Stimulated activated CD4-positive, alpha-beta T cell treated with anti-CD3 and anti-CD28 coated beads, Interleukin-15, amount 100 ng/mL, for 1 hour (primary cell): ENCODE measurements at regions not wholly inside any gene's neighbourhood (a gene's known extent, or its start where the extent isn't known, plus 50 kb on each side); places are given as distances from the start of the nearest gene placed in this dataset.
"Not testable (repeated sequence)": the region's sequence is repeated elsewhere in the genome, so short reads cannot be mapped to it uniquely, and the experiment has no call there.

Experiments
- DNase-seq, 2 donors: peaks; one replicate each; pipeline ENCODE4 v3.0.0-alpha.2; 2020; ENCODE audit warnings: low read depth in 1 of 2, low spot score in 1 of 2

DNA sequence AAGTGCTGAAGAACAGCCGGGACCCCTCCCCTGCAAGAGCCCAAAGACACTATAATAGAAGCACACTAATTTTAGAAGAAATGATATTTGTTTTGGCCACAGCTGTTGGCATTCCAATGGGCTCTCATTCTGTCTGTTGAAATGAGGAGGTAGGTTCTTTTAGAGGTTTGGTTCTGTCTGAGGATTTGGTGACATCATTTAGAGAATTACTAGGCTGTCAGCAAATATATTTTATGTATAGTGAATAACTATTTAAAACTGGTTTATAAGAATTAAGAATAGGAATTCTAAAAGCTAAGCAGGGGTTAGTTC, 200.7 kb upstream of the SLC38A2 start:
- DNase-seq: no peak

DNA sequence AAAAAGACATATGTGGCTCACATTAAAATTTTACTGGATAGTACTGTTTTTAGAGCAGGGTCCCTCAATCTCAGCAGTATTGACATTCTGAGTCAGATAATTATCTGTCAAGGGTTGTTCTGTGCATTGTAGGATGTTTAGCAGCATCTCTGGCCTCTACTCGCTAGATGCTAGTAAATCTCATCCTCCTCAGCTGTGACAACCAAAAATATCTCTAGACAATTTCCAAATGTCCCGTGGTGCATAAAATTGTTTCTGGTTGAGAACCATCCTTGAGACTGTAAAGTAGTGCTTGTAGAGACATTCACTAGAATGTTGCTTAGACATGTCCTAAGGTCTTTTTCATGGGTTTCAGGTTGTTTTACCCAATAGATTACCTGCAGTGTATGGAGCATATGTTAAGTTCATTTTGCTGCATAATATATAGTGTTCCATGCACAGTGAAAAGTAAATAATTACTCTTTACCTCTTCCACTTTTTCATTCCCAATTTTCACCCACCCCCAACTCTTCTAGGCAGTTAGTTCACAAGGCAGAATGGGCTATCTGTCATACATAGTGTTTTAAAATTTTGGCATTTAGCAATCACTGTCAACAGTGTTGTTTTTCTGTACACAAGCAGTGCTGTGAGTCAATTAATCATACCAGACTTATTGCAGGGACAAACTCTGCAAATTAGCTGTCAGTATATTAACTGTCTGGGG, 200.2 kb upstream of the SLC38A2 start:
- no peak for DNase-seq

DNA sequence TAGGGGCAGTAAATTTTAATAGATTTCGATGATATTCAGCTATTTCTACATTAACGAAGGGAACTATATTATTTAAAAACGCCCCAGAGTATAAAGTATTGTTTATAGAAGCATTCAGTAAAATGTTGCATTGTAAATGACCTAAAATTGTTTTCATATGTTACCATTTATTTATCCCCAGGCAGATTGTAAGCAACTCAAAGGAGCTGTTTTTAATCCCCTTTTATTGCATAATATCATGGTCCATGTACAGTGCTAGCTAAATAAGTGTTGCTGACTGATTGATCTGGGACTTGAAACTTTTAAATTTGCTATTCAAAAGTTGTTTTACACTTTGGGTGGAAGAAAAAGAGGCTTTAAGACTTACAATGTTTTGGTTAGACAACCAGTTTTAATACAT, 199.0 kb upstream of the SLC38A2 start:
- no peak for DNase-seq

DNA sequence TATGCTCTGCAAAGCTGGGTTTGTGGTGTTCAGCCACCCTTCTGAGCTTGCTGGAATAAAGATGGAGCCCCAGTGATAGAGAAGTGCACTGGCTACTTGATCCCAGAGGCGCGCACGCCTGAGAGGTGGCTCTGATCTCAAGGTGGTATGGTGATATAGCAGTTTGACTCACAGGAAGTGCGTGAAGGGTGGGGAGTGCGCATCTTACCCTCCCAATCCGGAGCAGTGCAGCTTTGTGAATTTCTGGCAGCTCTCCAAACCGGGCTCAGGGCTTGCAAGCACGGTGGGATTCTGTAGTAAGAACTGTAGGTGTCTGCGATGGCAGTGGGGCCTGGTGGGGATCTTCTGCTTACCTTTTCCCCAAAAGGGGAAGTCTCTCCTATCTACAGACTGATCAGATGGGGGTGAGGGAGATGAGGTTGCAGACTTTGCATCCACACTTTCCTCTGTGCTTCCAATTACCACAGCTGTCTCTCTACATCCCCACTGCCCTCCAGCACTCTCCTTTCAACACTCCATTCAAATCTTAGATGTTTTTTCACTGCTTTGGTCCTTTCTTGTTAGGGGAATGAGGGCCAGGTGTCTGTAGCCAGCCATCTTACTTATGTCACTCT, 197.4 kb upstream of the SLC38A2 start:
- DNase-seq: no peak

- no peak for DNase-seq
Measured at GRCh38 chr12:46567667-46568066, 195.1 kb upstream of the SLC38A2 start.

GRCh38 chr12:46562625-46563225, 190.2 kb upstream of the SLC38A2 start:
- no peak for DNase-seq

DNA sequence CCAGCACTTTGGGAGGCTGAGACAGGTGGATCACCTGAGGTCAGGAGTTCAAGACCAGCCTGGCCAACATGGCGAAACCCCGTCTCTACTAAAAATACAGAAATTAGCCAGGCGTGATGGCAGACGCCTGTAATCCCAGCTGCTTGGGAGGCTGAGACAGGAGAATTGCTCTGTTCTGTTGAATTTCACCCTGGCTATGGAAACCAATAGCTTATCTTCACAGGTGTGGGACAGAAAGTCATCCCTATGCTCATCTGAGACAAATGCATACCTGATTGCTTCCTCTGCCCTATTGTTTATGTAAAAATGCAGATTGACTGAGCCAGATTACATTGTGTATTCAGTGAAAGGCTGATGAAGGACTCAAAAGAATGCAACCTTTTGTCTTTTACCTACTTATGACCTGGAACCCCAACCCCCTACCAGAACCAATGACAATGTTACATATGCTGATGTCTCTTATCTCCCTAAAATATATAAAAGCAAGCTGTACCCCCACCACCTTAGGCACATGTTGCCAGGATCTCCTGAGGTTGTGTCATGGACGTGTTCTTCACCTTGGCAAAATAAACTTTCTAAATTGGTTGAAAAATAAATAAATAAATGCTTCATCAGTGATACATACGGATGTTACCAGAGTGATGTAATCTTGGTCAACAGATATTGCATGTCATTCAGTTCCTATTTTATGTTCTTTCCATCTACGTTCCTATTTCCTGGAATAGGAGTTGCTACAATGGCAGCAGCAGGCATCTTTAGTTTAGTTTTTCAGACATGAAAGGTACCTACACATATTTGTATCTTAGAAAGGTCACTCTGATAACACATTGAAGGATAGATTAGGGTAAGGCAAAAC, 189.4 kb upstream of the SLC38A2 start:
- not testable (repeated sequence) for DNase-seq

DNA sequence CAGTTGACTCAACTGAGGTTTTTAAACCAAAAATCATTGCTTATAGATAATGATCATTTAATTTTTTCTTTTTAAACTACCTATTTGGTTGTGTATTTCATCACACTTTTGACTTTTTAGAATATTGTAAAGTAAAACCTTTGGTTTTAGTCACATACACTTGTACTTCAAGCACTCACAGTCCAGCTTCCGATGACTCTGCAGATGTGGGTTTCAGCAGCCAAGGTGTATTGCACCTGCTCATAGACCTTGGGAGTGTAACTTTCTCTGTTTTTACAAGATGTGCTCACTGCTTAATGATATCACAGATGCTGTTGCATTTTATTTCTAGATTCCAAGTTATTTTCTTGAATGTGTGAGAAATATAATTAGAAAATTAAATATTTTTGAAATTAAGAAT, 188.3 kb upstream of the SLC38A2 start:
- DNase-seq: no peak

DNA sequence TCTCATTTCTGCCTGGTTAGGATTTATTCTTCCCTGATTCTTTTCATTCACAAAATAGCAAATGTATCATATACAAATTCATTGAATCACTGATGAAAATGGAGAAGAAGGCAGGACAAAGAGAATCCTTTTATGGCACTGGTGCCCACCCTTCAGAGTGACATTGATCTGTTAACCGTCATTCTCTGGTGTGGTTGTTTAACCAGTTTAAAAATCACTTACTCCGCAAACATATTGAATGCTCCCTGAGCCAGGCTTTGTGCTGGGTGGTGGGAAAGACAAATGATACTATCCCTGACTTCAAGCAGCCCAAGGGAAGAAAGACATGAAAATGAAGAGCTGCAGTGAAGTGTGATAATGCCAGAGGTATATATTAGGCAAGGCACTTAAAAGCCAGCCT, 187.5 kb upstream of the SLC38A2 start:
- no peak for DNase-seq

DNA sequence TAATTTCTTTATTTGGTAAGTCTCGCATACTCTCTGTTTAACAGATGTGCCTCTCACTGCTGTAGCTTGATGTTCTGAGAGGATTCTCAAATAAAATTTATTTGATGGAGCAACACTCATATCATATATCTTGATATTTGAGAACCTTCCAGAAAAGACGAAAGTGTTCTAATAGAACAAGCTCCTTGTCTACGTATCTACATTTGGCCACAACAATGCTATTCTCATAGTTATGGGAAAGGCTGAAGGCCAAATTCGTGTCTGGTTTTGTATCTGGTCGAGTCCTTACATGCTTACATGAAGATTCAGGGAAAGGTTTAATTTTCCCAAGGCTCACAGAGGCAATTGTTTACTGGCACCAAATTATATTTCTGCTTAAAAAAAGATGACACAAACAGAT, 186.7 kb upstream of the SLC38A2 start:
- no peak for DNase-seq

DNA sequence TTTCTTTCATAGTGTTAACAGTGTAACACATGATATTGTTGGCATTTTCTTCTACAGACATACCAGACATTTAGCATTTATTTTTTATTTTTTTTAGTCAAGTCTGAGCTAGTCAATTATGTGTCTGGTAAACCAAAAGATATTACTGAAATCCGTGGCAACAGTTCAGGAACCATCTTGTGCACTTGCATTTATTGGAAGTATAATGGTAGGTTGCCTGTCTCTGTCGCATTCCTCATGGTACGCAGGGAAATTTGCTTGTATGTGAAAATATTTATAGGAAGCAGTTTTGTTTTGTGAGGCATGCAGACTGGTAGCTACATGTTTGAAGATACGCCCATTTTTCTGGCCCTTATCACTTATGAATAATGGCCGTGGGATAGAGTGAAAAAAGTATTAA, 186.1 kb upstream of the SLC38A2 start:
- no peak for DNase-seq

GRCh38 chr12:46557539-46558373, 185.2 kb upstream of the SLC38A2 start:
- no peak for DNase-seq

DNA sequence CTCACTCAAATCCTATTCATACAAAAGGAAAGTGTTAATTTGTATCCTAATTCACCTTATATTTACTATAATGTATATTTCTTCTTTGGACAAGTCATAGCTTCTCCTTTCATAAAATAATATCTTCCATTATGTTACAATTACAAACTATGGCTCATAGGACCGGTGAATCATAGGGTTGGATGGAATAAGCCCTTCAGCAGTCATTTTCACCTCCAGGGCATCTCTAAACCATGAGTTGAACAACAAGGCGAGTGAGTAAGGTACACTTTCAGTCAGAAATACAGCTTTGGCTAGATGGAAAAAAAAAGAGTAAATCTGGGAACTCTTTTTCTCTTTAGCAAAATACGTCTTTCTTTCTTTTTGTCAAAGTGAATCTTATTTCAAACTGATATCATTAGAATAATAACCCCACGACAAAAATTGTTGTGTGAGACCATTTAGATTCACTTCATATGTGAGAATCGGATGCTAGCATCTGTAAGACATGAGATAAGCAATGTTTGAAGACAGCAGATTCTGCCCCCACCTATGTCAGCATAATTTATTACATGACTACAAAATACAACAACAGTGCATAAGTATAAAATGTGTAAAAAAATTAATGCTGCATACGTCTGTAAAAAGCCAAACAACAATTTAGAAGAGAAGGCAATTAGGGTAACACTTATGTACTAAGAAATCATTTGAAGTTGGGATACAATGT, 184.4 kb upstream of the SLC38A2 start:
- no peak for DNase-seq

GRCh38 chr12:46556105-46556559, 183.6 kb upstream of the SLC38A2 start:
- DNase-seq: no peak

DNA sequence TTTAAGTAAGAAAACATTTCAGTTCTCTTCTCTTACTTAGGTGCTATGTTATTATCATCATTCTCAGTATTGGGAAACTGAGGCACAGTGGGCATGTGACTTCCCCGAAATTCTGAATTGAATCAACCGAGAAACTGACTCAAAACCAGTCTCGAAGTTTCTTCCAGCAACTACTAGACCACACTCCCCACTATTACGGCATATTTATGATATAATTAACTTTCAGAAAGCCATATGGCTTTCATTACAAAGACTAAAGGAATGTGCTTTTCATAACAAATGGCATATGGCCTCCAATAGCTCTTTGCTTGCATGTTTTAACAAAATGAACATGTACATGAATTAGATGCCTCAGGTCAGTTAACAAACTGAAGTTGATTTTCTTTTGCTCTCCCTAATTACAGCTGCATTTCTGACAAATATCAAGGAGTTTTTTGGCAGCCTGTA, 182.9 kb upstream of the SLC38A2 start:
- no peak for DNase-seq

DNA sequence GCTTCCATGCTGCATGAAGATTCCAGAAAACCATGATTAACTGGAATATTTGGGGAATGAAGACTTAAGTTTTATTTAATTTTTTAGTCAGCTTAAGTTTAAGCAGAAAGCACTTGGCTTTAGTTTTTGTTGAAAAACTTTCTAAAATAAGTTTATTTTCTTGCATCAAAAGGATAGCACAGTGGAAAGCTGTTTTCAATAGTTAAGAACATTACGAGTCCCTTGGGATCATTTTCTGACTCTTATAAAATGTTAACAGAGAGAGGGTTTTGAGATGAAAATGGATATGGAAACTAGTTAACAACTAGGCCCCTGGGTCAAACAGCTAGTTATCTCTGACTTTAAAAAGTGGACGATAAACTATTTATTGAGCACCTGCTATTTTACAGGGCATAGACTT, 181.9 kb upstream of the SLC38A2 start:
- DNase-seq: no peak

GRCh38 chr12:46553911-46554310, 181.3 kb upstream of the SLC38A2 start:
- DNase-seq: no peak

- no peak for DNase-seq
Measured at GRCh38 chr12:46553266-46553665, 180.7 kb upstream of the SLC38A2 start.

DNA sequence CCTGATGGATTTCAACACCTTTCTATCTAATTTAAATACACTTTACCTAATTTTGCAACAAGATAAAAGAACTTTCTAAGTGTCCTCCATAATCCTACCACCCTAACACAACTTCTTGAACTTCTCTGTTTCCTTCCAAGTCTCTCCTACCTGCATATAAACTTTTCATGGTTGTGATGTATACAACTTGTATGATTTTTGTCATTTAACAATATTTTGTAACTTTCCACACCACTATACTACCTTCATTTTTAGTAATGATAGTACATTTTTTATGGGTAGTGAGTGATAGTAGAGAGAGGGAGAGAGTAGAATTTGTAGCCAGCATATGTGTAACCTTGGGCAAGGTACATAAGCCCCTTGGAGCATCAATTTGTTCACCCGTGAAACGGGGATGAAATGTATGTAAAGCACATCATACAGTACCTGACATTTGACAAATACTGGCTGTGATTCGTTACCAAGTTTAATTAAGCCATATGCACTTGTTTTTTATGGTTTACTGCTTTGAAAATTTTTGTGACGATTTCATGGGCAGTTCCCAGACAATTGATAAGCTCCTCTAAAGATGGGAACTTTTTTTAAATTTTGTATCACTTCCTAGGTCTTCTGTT, 177.8 kb upstream of the SLC38A2 start:
- DNase-seq: no peak
